Fibroblast of upper back skin (primary cell): ENCODE measurements at regions not wholly inside any gene's neighbourhood (a gene's known extent, or its start where the extent isn't known, plus 50 kb on each side); places are given as distances from the start of the nearest gene placed in this dataset.

Experiments
- DNase-seq: peaks from one replicate; pipeline ENCODE4 v3.0.0-alpha.2; 2013

- DNase-seq = no peak
Observed at GRCh38 chr20:6611911-6612605, 155.4 kb upstream of the BMP2 start.

DNA sequence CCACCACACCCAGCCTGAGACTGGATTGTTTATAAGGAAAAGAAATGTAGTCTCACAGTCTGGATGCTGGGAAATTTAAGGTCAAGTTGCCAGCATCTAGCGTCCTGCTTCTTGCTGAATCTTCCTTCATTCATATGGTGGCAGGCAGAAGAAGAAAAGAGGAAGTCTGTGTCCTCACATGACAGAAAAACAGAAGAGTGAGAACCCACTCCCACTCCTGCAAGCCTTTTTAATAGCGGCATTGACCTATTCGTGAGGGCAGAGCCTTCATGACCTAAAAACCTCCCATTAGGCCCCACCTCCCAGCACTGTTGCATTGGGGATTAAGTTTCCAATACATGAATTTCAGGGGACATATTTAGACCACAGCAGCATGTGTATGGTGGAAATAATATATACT, 160.8 kb upstream of the BMP2 start:
- no peak for DNase-seq

DNA sequence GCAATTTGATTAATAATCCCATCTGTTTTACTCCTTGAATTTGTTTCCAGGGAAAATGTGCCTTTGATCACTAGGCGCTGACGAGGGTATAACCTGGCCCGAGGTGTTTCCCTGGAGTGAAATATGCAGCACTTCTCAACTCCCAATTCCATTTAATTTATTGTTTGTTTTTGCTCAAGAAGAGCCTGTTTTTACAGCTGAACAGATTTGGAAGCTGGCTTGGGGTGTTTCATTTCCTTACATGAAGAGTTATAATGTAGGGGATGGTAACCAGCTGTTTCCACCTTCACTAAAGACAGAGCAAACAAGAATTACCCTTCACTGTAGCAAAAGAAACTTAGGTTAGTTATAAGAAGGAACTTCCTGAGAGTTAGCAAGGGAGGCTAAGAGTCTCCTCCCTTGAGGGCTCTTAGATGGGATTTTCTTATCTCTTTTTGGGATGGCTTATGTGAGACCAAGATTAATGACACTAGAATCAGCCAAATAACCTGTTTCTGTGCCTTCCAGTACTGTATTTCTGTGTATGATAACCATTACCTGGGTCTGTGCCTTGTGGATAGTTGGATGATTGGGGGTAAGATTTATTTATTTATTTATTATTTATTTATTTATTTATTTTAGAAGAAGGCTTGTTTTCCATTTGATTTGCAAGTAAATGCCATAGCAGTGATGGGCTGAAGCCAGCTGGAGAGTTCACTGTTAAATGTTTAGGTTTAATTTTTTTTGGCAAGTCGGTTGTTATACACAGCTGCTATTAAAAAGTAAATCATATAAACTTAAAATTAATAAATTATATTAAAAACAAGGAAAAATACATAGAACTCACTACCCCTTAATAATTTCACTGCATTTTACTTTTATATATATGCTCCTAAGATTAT, 162.2 kb upstream of the BMP2 start:
- no peak for DNase-seq

- DNase-seq = no peak
Observed at GRCh38 chr20:6604179-6604578, 163.3 kb upstream of the BMP2 start.

- DNase-seq = no peak
Observed at GRCh38 chr20:6599876-6600735, 167.4 kb upstream of the BMP2 start.

GRCh38 chr20:6595704-6596103, 171.8 kb upstream of the BMP2 start:
- DNase-seq = peak; percentile 58

GRCh38 chr20:6590891-6591637, 176.4 kb upstream of the BMP2 start:
- DNase-seq = peak; percentile 79

- peak; percentile 44 for DNase-seq
Observed at GRCh38 chr20:6588296-6588695, 179.2 kb upstream of the BMP2 start.

DNA sequence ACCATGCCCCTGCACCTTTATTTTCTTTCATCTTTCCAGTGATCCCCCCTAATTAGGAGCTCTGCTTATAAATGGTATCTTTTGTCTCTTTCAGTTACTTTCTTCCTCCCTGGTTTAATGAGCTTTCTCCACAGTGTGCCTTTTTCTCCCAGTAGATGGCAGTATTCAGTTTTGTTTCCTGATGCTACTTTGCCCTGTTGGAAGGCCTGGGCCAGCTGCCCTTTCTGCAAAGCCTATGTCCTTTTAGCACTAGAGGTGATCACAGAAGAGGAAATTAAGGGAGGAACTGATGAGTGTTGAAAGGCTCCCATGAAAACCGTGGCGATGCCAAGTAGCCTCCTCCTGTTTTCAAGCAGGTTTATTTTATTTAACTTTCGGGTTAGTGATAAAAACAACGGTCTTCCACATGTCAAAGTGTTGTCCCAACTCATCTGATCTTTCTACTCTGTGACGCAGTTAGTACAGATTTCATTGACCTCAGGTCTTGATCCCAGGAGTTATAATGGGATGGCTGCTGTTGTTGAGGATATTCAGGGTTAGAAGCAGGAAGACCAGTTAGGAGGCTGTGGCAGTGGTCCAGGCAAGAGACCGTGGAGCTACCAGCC, 184.2 kb upstream of the BMP2 start:
- DNase-seq = peak; percentile 49

GRCh38 chr20:6582449-6582848, 185.0 kb upstream of the BMP2 start:
- DNase-seq = no peak

GRCh38 chr20:6580486-6580885, 187.0 kb upstream of the BMP2 start:
- DNase-seq = no peak

- DNase-seq = no peak
Observed at GRCh38 chr20:6579824-6580223, 187.7 kb upstream of the BMP2 start.

- DNase-seq = no peak
Observed at GRCh38 chr20:6579417-6579816, 188.1 kb upstream of the BMP2 start.

GRCh38 chr20:6577451-6577850, 190.0 kb upstream of the BMP2 start:
- DNase-seq = no peak

DNA sequence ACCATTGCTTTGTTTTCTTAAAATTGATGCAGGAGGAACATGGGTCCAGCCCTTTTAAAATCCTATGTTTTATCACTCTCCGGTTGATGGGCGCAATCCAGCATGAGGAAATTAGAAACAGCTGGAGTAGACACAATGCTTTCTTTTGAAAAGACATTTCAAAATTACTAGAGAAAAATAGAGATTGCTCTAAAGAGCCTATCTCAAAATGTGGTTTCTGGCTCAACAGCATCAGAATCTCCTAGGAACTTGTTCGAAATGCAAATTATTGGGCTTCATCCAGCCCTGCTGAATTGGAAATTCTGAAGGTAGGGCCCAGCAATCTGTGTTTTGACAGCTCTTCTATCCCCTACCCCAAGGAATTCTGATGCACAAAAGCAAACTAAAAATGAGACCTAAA, 190.8 kb upstream of the BMP2 start:
- DNase-seq = peak; percentile 69

DNA sequence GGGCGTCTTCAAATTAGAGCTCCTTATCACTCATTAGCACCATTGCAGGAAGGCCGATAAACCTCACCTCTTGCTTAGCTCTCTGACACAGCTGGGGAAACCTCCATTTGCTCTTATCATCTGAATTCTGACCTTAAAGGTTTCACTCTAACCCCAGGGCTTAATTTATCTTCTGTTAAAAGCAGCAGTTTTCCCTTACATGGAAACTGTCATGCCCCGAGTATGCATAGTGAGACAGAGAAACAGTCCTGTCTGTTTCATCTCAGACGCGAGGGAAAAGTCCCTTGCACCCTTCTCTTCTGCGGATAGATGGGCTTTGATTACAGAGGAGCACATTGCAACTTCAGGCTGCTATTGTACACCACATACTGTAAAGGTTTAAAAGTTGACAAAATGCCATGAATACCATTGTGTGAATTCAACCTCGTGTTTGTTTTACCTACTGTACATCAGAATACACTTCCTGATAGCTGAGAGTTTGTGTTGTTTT, 191.5 kb upstream of the BMP2 start:
- peak; percentile 60 for DNase-seq

DNA sequence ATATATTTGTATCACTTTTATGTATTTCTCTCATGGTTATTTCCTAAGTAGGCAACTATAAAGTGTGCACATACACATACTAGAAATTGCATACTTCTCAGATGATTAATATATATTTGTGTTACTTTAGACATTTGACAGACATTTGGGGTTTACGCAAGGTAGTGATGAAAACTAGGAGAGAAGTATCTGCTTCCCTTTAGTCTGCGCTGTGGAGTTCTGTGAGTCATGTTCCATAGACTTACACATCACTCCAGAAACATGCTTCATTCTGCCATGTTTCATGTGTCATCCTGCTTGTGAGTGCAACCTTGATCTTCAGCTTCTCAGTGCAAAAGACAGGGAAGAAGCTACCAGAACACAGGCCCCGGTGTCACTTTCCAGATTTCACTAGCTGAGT, 200.7 kb upstream of the BMP2 start:
- DNase-seq = peak; percentile 95

- peak; percentile 66 for DNase-seq
Observed at GRCh38 chr20:6562111-6562510, 205.4 kb upstream of the BMP2 start.

- DNase-seq = no peak
Observed at GRCh38 chr20:6560978-6561377, 206.5 kb upstream of the BMP2 start.

DNA sequence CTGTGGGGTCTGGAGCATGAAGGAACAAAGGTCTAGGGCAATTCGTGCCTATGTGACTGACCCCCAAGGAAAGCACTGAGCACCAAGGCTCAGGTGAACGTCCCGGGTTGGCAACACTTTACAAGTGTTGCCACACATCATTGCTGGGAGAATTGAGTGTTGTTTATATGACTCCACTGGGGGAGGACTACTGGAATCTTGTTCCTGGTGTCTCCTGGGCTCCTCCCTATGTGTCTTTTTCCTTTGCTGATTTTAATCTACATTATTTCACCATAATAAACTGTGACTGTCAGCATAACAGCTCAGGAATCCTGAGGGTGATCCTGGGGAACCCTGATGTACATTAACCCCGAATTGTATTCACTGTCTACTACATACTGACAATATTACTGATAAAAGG, 207.7 kb upstream of the BMP2 start:
- no peak for DNase-seq

DNA sequence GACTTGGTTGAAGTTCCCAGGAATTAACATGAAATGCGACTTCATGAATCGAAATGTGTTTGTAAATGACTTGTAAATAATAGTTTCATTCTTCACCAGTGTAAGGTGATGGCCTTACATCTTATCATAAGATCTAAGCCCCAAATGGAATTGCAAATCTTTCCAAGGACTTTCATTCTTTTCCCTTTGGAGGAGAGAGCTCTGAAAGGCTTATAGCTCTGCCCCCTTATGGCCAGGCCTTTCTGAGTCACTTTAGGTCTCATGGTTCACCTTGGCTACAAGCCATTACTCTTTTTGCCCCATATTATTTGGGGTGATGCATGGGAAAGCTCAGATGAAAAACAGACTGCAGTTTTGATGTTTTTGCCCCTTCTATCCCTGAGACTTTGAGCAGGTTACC, 209.1 kb upstream of the BMP2 start:
- DNase-seq = no peak
